GM12878 (cell line): ENCODE measurements at regions not wholly inside any gene's neighbourhood (a gene's known extent, or its start where the extent isn't known, plus 50 kb on each side); places are given as distances from the start of the nearest gene placed in this dataset.

Experiments used
- BACH1 ChIP-seq: fragments of 450-650 bp; IDR thresholded peaks from 2 replicates; pipeline ENCODE4 v1.6.1; 2017; ENCODE audit warnings: mild to moderate bottlenecking, borderline replicate concordance
- BCLAF1 ChIP-seq: fragments of 450-650 bp; IDR thresholded peaks from 2 replicates; pipeline ENCODE4 v1.6.1; 2017; ENCODE audit warnings: antibody characterized with exemption, mild to moderate bottlenecking, moderate library complexity
- CHD4 ChIP-seq: fragments of 200-600 bp; sonication (generic); IDR thresholded peaks from 2 replicates; pipeline ENCODE4 v1.6.1; 2016; ENCODE audit warnings: mild to moderate bottlenecking
- EED ChIP-seq: sonication (generic); IDR thresholded peaks from 2 replicates; pipeline ENCODE4 v1.6.1; 2016; ENCODE audit warnings: antibody characterized with exemption, low read depth
- EP300 ChIP-seq, 2 experiments: fragments of 150-350 bp in 1 of 2; IDR thresholded peaks; 2 replicates each; pipeline ENCODE4 v1.6.1; 2011 to 2012; ENCODE audit warnings: low read depth in 2 of 2, low read length in 2 of 2, borderline replicate concordance in 1 of 2, improper control_type of control experiment in 1 of 2, inconsistent platforms in 1 of 2; ENCODE audit not compliant: control insufficient read depth in 1 of 2
- JUNB ChIP-seq: IDR thresholded peaks from 2 replicates; pipeline ENCODE4 v1.6.1; 2016; ENCODE audit warnings: antibody characterized with exemption, mild to moderate bottlenecking
- KAT2A ChIP-seq: conservative IDR thresholded peaks from 2 replicates; pipeline ENCODE4 v1.6.1; 2011; ENCODE audit warnings: low read depth, low read length; ENCODE audit not compliant: control insufficient read depth
- NFYA ChIP-seq: IDR thresholded peaks from 2 replicates; pipeline ENCODE4 v1.6.1; 2011; ENCODE audit warnings: low read depth, mild to moderate bottlenecking, low read length, improper control_type of control experiment, borderline replicate concordance
- NR2C2 ChIP-seq: IDR thresholded peaks from 2 replicates; pipeline ENCODE4 v1.6.1; 2011; ENCODE audit warnings: borderline replicate concordance, low read depth; ENCODE audit not compliant: control insufficient read depth, insufficient read length
- ZNF274 ChIP-seq: IDR thresholded peaks from one replicate; pipeline ENCODE4 v1.8.0; 2011; ENCODE audit not compliant: insufficient read length, insufficient read depth
- TF ChIP-seq, protein P1 (sequence below): fragments of 450-650 bp; IDR thresholded peaks from 2 replicates; pipeline ENCODE4 v1.6.1; 2017; ENCODE audit warnings: mild to moderate bottlenecking, low read depth, inconsistent platforms; ENCODE audit not compliant: poor library complexity, severe bottlenecking

- TF ChIP-seq JUNB, result no peak
- no peak for TF ChIP-seq KAT2A
- no peak for TF ChIP-seq ZNF274
- TF ChIP-seq BCLAF1, result no peak
- no peak for TF ChIP-seq BACH1
- TF ChIP-seq EP300 (IDR thresholded peaks at IDR 0.05; ENCODE audit: borderline replicate concordance in 1 of 2, control insufficient read depth in 1 of 2, low read depth in 2 of 2, low read length in 2 of 2), result no peak
- no peak for TF ChIP-seq EED
- no peak for TF ChIP-seq NFYA
- TF ChIP-seq, protein P1, sequence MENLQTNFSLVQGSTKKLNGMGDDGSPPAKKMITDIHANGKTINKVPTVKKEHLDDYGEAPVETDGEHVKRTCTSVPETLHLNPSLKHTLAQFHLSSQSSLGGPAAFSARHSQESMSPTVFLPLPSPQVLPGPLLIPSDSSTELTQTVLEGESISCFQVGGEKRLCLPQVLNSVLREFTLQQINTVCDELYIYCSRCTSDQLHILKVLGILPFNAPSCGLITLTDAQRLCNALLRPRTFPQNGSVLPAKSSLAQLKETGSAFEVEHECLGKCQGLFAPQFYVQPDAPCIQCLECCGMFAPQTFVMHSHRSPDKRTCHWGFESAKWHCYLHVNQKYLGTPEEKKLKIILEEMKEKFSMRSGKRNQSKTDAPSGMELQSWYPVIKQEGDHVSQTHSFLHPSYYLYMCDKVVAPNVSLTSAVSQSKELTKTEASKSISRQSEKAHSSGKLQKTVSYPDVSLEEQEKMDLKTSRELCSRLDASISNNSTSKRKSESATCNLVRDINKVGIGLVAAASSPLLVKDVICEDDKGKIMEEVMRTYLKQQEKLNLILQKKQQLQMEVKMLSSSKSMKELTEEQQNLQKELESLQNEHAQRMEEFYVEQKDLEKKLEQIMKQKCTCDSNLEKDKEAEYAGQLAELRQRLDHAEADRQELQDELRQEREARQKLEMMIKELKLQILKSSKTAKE, result no peak
- TF ChIP-seq NR2C2, result no peak
- TF ChIP-seq CHD4, result no peak
These were observed 345.0 kb upstream of the KLF6 start (continued) for GRCh38 chr10:4129866-4130477.
